HG02642 (cell line): ENCODE measurements at regions not wholly inside any gene's neighbourhood (a gene's known extent, or its start where the extent isn't known, plus 50 kb on each side); places are given as distances from the start of the nearest gene placed in this dataset.
"Not testable (repeated sequence)": the region's sequence is repeated elsewhere in the genome, so short reads cannot be mapped to it uniquely, and the experiment has no call there.

Experiments used
- ATAC-seq: cut with Tn5 transposase; IDR thresholded peaks from one replicate; pipeline ENCODE4 v1.9.1; 2021; ENCODE audit warnings: mild to moderate bottlenecking; ENCODE audit not compliant: unreplicated experiment, poor library complexity

DNA sequence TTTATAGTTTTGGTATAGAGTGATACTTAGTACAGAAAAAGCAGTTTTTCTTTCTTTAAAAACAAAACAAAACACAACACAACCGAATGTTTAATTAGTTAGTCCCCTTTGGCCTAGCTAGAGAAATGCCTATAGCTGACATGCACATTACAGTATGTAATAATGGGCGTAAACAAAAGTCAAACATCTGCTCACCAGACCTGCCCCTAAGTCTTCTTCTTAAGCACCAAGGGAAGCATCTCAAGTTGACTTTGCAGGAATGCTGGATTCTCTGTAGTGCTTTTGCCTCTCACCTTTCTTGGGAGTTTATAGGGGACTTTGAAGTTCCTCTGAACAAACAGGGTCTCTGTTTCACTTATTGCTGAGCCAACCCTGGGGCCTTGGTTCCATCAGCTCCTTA lies 143.7 kb downstream of the TM2D1 start:
- ATAC-seq = no peak

DNA sequence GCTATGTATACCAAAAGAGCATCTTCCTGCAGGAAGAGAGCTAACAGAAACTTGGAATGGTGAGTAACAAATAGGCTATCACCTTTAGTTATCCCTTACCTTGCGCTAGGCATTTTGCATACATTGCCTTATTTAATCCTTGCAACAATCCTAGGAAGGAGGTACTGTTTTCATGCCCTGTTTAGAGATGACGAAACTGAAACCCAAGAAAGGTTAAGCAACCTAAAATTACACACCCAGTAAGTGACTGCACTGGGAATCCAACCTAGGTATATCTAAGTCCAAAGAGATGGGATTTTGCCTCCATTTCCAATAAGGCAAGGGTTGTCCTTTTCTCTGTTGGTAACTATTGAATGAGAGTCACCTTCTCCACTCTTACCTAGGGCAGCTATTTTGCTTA lies 144.5 kb downstream of the TM2D1 start:
- no peak for ATAC-seq

DNA sequence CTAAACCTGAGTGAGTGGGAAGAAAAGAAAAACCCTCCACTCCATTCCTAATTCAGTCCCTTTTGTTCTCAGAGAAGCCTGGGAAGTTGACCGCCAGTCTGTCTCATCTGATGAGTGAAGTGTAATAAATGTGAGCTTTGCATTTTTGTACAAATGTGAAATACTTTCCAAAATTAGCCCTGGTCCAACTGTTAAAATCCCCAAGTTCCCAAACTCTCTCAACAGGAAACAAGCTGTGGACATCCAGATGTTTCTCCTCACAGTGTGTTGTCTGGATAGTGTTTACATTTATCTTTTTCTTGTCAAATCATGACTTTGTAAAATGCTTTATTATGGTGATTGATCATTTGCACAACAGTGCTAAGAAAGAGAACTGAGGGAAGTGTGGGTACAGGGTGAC lies 145.1 kb downstream of the TM2D1 start:
- no peak for ATAC-seq

DNA sequence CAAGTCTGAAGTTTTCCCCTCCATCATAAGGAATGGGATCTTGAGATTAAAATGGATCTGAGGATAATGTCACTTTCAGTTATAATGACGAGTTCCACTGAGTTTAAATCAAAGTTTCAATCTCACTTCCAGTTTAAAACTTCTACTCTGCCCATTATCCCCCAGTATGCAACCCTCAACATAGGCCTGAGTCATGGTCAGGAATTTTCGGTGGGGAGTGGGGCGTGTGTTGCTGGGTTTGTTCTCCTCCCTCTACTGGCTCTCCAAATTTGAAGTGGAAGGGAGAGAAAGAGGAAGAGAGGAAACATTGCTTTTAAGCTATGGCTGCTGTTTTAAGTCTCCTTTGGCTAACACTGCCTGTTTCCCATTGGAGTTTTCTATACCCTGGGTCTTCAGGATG lies 152.9 kb downstream of the TM2D1 start:
- no peak for ATAC-seq

DNA sequence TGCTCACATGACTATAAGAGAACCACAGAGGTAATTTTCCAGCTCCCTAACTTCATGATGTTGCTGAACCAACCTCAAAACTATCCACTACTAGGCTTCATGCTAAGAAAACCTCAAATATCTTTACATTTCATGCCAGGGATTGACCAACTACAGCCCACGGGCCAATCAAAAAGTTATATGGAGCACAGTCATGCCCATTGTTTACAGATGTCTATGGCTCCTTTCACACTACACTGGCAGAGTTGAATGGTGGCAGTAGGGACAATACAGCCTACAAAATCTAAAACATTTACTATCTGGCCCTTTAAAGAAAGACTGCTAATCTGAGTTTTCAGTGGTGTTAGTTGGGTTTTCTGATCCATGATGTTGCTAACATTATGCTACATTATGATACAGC lies 154.8 kb downstream of the TM2D1 start:
- ATAC-seq = no peak

DNA sequence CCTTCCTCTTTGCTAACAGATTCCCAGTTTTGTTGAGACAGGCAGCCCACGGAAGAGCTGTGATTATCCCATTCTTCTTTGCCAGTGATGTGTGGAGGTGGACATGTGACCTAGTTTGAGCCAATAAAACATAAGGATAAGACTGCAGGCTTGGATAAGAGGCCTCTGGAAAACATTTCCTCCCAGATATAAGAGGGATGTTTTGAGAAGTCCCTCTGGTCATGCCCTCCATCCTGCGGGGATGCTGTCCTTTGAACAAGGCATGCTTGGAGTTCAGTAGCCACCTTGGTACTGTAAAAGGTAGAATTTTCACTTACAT lies 155.7 kb downstream of the TM2D1 start:
- ATAC-seq = no peak

DNA sequence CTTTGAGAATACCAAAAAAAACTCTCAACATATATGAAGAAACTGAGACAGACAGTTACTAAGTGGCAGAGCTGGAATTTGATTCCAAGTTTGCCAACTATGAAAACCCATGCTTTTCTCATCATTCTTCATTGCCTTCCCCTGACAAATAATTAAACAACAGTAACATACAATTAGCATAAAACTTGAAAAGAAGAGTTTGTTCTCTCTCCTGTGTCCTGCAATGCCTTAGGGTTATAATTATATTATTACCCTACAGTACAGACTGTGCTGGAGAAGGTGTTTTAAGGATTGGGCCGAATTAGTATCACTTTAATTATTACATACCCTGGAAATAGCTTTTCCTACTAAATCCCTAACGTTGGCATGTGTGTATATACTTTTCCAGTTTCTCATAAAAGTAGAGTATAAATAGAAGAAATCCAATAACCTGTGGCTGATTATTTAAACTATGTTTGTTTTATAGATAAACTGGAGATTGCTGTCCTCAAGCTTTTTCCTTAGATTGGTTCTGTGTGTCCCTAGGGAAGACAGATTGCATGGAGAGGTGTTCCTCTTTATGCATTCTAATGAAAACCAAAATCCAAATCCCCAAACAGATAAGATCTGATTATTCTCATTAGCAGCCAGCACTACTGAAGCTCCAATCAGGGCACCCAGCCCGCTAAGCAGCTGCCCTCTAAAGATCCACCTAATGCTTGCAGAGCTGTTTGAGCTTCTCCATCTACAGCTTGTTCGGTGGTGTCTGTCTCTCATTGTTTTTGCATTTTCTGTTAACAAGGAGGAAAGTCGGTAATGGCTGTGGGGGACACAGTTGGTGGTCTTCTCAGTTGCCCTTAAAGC lies 156.3 kb downstream of the TM2D1 start:
- no peak for ATAC-seq

DNA sequence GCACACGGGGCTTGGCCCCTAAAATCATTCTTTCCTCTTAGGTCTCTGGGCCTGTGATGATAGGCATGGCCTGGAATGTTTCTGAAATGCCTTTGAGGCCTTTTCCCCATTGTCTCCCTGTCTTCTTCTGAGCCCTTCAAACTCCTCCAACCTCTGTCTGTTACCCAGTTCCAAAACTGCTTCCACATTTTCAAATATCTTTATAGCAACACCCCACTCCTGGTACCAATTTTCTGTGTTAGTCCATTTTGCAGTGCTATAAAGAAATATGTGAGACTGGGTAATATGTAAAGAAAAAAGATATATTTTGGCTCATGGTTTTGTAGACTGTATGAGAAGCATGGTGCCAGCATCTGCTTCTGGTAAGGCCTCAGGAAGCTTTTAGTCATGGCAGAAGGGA lies 158.8 kb downstream of the TM2D1 start:
- no peak for ATAC-seq

DNA sequence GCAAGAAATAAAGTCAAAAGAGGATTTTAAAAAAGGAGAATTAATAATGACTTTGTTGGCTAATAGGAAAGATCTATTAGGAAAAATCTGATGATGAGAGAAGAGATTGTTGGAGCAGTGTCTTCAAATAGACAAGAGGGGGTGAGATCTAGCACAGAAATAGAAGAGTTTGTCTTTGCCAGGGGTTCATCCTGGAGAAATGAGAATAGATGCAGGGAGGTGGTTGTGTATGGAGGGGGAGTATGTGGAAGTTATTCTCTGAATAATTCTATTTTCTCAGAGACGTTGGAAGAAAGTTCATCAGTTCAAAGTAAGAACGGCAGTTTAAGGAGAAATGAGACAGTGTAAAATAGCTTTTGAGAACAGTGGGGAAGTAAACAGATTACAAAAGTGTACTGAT lies 161.3 kb downstream of the TM2D1 start:
- ATAC-seq = no peak

DNA sequence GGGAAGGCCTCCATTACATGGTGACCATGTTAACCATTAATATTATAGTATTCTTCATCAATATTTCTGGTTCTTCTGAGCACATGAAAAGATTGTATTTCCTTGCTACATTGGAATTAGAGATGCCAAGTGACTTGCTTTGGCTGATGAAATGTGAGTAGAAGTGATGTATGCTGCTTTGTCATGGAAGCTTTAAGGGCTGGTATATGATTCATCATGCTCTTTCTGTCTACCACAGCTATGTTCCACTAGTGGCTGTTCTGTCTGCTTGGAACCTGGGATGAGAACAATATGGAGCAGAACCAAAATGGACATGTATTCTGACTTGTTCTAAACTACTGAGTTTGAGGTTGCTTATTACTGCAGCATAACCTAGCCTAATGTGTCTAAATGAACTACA lies 163.3 kb downstream of the TM2D1 start:
- ATAC-seq = no peak

DNA sequence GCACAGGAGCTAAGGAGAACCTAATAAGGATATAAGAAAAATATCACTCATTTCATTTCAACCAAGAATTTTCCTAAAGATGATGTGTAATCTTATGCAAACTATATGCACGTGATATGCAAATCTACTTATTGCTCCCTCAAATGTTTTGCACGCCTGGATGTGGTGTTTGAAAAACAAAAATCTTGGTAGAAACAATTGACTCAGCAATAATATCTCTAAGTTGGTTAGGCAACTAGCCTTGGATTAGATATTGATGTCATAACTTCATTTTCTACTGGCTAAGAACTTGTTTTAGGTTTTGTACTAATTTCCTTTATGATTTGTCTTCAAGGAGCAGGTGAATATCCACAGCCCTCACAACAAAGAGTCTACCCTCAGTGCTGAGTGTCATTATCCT lies 164.6 kb downstream of the TM2D1 start:
- ATAC-seq = no peak

DNA sequence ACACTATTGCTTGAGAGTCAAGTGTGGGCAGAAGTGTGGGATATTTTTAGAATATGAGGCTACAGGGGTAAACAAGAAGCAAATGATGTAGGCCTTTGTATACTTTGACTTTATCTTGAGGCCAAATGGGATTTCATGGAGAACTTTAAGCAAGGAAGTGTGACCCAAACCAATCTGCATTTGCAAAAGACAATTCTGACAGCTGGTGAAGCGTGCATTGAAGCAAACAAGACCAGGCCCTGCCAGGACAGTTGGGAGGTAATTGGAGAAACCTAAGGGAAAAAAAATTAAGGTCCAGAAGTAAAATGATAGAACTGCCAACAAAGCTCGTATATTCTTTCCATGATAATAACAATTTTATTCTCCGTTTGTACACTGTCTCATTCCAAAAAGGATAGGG lies 168.3 kb downstream of the TM2D1 start:
- no peak for ATAC-seq

DNA sequence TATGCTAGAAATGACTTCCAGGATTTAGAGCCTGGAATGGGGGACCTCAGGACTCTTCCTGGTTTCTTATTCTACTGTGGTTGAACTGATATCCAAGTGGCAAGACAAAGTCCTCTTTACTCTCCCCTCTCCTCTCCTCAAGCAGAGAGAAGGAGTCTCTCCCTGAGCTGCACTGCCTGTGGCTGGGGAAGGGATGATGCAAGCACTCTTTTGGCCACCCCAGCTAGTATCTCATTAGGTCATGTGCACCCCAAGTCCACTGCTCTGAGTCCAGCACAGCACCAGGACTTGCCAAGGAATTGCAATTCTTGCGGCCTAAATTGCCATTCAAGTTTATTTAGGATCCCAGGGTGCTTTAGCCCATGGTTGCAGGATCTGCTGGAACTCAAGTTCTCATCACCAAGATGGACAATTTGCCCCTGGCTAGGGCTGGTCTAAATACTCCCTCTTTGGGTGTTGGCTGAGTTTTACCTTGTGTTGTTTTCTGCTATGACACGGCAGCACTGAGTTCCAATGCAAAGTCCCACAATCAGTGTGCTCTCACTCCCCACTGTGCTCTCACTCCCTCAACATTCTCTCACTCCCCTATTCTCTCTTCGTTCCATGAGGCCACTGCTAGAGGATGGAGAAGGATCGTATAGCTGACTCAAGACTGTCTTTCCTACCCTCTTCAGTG lies 172.2 kb downstream of the TM2D1 start:
- ATAC-seq = no peak

DNA sequence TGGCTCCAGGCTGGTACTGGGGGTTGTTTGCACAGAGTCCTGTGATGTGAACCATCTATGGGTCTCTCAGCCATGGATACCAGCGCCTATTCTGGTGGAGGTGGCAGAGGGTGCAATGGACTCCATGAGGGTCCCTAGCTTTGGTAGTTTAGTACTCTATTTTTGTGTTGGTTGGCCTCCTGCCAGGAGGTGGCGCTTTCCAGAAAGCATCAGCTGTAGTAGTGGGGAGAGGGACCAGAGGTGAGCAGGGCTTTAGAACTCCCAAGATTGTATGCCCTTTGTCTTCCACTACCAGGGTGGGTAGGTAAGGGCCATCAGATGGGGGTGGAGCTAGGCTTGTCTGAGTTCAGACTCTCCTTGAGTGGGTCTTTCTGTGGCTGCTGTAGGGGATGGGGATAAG lies 177.6 kb downstream of the TM2D1 start:
- ATAC-seq = not testable (repeated sequence)

DNA sequence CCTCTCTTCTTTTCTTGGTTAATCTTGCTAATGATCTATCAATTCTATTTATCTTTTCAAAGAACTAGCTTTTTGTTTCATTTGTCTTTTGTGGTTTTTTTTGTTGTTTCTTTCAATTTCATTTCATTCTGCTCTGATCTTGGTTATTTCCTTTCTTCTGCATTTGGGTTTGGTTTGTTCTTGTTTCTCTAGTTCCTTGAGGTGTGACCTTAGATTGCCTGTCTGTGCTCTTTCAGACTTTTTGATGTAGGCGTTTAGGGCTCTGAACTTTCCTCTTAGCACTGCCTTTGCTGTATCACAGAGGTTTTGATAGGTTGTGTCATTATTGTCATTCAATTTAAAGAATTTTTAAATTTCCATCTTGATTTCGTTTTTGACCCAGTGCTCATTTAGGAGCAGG lies 180.1 kb downstream of the TM2D1 start:
- not testable (repeated sequence) for ATAC-seq

DNA sequence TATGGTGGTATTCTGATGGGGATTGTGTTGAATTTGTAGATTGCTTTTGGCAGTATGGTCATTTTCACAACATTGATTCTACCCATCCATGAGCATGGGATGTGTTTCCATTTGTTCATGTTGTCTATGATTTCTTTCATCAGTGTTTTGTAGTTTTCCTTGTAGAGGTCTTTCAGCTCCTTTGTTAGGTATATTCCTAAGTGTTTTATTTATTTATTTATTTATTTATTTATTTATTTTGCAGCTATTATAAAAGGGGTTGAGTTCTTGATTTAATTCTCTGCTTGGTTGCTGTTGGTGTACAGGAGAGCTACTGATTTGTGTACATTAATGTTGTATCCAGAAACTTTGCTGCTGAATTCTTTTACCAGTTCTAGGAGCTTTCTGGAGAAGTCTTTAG lies 181.4 kb downstream of the TM2D1 start:
- ATAC-seq = not testable (repeated sequence)

DNA sequence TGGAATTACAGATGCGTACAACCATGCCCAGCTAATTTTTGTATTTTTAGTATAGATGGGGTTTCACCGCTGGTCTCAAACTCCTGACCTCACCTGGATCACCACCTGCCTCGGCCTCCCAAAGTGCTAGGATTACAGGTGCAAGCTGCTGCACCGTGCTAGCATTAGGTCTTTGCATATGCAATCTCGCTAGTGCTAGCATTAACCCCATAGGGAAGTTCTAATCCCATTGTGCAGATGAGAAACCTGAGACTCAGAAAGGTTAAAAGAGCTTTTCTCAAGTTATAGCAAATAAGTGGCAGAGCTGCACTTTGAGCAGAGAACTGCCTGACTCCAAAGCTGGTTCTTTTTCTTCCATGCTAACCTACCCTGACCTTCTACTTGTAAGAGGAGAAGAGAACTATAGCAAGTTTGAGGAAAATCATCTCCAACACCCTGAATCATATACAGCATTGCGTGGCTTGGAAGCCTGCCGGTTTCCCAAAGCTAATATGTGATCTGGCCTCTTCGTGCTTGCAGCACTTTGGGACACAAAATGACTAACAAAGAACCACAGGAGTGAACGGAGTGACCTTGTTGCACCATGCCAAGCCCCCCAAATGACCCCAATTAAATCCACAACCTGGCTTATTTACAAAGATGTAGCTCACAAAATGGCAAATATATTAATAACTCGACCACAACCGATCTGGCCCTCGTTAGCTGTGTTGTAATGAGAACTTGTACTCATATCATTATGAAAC lies 185.1 kb downstream of the TM2D1 start:
- ATAC-seq = no peak

DNA sequence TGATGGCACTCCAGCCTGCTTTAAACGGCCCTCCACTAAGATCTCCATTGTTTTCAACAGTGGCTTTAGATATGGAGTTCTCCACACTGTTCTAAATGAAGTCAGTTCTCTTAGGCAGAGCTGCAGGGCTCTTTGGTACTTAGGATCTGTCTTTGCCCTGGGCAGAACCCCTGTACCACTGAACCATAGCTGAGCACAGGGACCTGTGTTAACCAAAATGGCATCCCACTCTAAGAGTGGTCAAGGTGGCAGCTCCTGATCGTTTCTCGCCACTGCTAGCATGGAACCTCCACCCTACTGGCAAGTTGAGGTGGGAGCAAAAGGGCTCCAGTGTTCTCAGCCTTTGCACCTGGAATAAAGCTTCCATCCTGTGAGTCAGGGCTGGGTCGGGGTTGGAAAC lies 186.7 kb downstream of the TM2D1 start:
- no peak for ATAC-seq

DNA sequence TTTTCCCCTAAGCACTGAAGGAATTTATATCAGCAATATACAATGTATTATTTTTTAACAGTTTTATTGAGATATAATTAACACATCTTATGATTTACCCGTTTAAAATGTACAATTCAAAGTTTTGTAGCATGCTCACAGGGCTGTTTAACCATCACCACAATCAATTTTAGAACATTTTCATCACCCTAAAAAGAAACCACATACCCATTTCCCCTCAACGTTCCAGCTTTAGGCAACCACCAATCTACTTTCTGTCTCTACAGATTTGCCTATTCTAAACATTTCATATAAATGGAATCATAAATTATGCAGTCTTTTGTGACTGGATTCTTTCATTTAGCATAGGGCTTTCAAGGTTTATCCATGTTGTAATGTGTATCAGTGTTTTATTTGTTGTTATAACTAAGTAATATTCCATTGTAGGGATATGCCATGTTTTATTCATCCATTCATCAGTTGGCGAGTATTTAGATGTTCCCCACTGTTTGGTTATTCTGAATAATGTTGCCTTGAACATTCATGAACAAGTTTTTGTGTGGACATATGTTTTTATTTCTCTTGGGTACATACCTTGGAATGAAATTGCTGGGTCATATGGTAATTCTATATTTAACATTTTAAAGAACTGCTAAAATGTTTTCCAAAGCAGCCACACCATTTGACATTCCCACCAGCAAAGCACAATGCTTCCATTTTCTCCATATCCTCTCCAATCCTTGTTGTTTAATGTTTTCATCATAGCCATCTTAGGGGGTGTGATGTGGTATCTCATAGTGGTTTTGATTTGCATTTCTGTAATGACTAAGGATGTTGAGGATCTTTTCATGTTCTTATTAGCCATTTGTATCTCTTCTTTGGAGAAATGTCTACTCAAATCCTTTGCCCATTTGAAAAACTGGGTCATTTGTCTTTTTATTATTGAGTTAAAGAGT lies 188.5 kb downstream of the TM2D1 start:
- no peak for ATAC-seq

DNA sequence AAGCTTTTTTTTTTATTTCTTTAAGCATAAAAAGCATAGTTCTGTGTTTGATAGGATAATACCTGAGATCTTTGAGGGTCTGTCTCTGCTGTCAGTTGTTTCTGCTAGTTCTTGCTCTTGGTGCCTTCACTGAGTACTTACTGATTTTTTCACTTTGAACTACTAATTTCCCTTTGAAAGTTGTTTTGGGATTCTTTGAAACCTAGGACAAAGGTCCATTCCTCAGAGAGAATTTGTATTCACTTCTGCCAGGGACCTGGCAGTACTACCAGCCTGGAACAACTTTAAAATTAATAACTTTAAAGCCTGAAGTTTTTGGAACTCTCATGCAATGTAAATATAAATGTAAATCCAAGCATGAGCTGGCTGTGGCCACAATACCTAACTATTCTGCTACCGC lies 190.1 kb downstream of the TM2D1 start:
- ATAC-seq = no peak
